IMR-90 (cell line): ENCODE measurements at regions not wholly inside any gene's neighbourhood (a gene's known extent, or its start where the extent isn't known, plus 50 kb on each side); places are given as distances from the start of the nearest gene placed in this dataset.

Source experiments
- ATAC-seq: fragments of 200-7000 bp; cut with Tn5 transposase; 2 replicates; pipeline ENCODE4 v1.9.1; 2020; ENCODE audit warnings: low read depth, mild to moderate bottlenecking, moderate library complexity
- BruUV-seq: library from RNA; stranded (reverse); fragments of 400-500 nt; replicated peaks from 2 replicates; lab custom pipeline; 2021; lab: Mats Ljungman, UMichigan
- CTCF ChIA-PET: fragments of 300-600 bp; formaldehyde crosslinking; extraction: SDS; loops from one replicate; lab custom pipeline; 2021; ENCODE audit warnings: antibody characterized with exemption; lab: Yijun Ruan, JAX
- POLR2A ChIA-PET: fragments of 300-600 bp; sonication (Branson Sonifier 250); formaldehyde crosslinking; loops from one replicate; lab custom pipeline; 2022; ENCODE audit warnings: antibody characterized with exemption; ENCODE audit not compliant: unreplicated experiment; lab: Charles Lee
- DNase-seq: peaks from one replicate; pipeline ENCODE4 v3.0.0; 2013
- H2AFZ ChIP-seq: replicated peaks from 2 replicates; pipeline ENCODE3; 2013; ENCODE audit warnings: low read length, mild to moderate bottlenecking; ENCODE audit not compliant: poor library complexity
- H2AK5ac ChIP-seq: 2 replicates; pipeline ENCODE4 v1.6.1; 2013; ENCODE audit warnings: low read depth, low read length, inconsistent platforms
- H2AK9ac ChIP-seq: replicated peaks from 2 replicates; pipeline ENCODE3; 2013; ENCODE audit warnings: mild to moderate bottlenecking, low read depth, low read length, moderate library complexity; ENCODE audit not compliant: poor library complexity
- H2BK120ac ChIP-seq: 2 replicates; pipeline ENCODE4 v1.6.1; 2013; ENCODE audit warnings: low read depth, low read length, inconsistent platforms
- H2BK15ac ChIP-seq: 3 replicates; pipeline ENCODE4 v1.6.1; 2013; ENCODE audit warnings: low read depth, low read length, inconsistent platforms
- H2BK20ac ChIP-seq: 2 replicates; pipeline ENCODE4 v1.6.1; 2013; ENCODE audit warnings: low read depth, mild to moderate bottlenecking, inconsistent platforms, low read length, moderate library complexity
- H2BK5ac ChIP-seq: 2 replicates; pipeline ENCODE4 v1.6.1; 2013; ENCODE audit warnings: mild to moderate bottlenecking, low read depth, low read length, inconsistent platforms; ENCODE audit not compliant: poor library complexity, severe bottlenecking
- H3K14ac ChIP-seq: replicated peaks from 2 replicates; pipeline ENCODE4 v1.6.1; 2013; ENCODE audit warnings: low read depth, low read length, inconsistent platforms
- H3K18ac ChIP-seq: 2 replicates; pipeline ENCODE4 v1.6.1; 2013; ENCODE audit warnings: low read depth, low read length, control low read depth
- H3K23ac ChIP-seq: 2 replicates; pipeline ENCODE4 v1.6.1; 2013; ENCODE audit warnings: low read depth, low read length, inconsistent platforms
- H3K27ac ChIP-seq: 2 replicates; pipeline ENCODE4 v1.5.1; 2013; ENCODE audit warnings: mild to moderate bottlenecking, control low read depth, low read length; ENCODE audit not compliant: insufficient read depth
- H3K27me3 ChIP-seq: 2 replicates; pipeline ENCODE4 v1.6.1; 2013; ENCODE audit warnings: low read length; ENCODE audit not compliant: control insufficient read depth, insufficient read depth
- H3K36me3 ChIP-seq: 2 replicates; pipeline ENCODE4 v1.6.1; 2013; ENCODE audit warnings: low read length, mixed read lengths; ENCODE audit not compliant: control insufficient read depth, insufficient read depth
- H3K4ac ChIP-seq: 2 replicates; pipeline ENCODE4 v1.6.1; 2013; ENCODE audit warnings: low read depth, low read length, inconsistent platforms
- H3K4me1 ChIP-seq: 2 replicates; pipeline ENCODE4 v1.6.1; 2013; ENCODE audit warnings: low read length, mixed read lengths; ENCODE audit not compliant: control insufficient read depth, insufficient read depth
- H3K4me2 ChIP-seq: 2 replicates; pipeline ENCODE4 v1.6.1; 2013; ENCODE audit warnings: low read depth, mild to moderate bottlenecking, control low read depth, low read length, moderate library complexity
- H3K4me3 ChIP-seq: 2 replicates; pipeline ENCODE4 v1.5.1; 2013; ENCODE audit warnings: low read depth, mild to moderate bottlenecking, control low read depth, low read length, moderate library complexity; ENCODE audit not compliant: insufficient read depth
- H3K56ac ChIP-seq: 2 replicates; pipeline ENCODE4 v1.6.1; 2013; ENCODE audit warnings: low read length, inconsistent platforms; ENCODE audit not compliant: insufficient read depth; ENCODE audit errors: extremely low read depth
- H3K79me1 ChIP-seq, 2 experiments: 2 replicates each; pipeline ENCODE4 v1.6.1; 2013; ENCODE audit warnings: low read length in 2 of 2, inconsistent platforms in 1 of 2, low read depth in 1 of 2
- H3K9ac ChIP-seq: 2 replicates; pipeline ENCODE4 v1.6.1; 2013; ENCODE audit warnings: low read depth, low read length, control low read depth
- H3K9me1 ChIP-seq: 2 replicates; pipeline ENCODE4 v1.6.1; 2013; ENCODE audit warnings: low read length, inconsistent platforms; ENCODE audit not compliant: insufficient read depth
- H3K9me3 ChIP-seq: 2 replicates; pipeline ENCODE4 v1.6.1; 2013; ENCODE audit warnings: low read length; ENCODE audit not compliant: control insufficient read depth, insufficient read depth
- H4K20me1 ChIP-seq: 2 replicates; pipeline ENCODE4 v1.6.1; 2013; ENCODE audit warnings: low read length, inconsistent platforms; ENCODE audit not compliant: insufficient read depth
- H4K5ac ChIP-seq: 2 replicates; pipeline ENCODE4 v1.6.1; 2013; ENCODE audit warnings: mild to moderate bottlenecking, low read depth, low read length, control low read depth
- H4K8ac ChIP-seq, 2 experiments: 2 replicates each; pipeline ENCODE4 v1.6.1; 2013; ENCODE audit warnings: low read depth in 2 of 2, low read length in 2 of 2, control low read depth in 1 of 2, inconsistent platforms in 1 of 2
- H4K91ac ChIP-seq: 2 replicates; pipeline ENCODE4 v1.6.1; 2013; ENCODE audit warnings: low read depth, low read length, inconsistent platforms; ENCODE audit not compliant: insufficient read depth
- BHLHE40 ChIP-seq: fragments of 150-350 bp; IDR thresholded peaks from 2 replicates; pipeline ENCODE4 v1.6.1; 2016; ENCODE audit warnings: mild to moderate bottlenecking, low read depth, low read length
- CEBPB ChIP-seq: IDR thresholded peaks from 2 replicates; pipeline ENCODE4 v1.6.1; 2012; ENCODE audit warnings: low read depth, low read length, improper control_type of control experiment
- CHD1 ChIP-seq: IDR thresholded peaks from 2 replicates; pipeline ENCODE4 v1.6.1; 2012; ENCODE audit warnings: low read depth, low read length, improper control_type of control experiment
- FOS ChIP-seq: fragments of 150-350 bp; IDR thresholded peaks from 2 replicates; pipeline ENCODE4 v1.6.1; 2016; ENCODE audit warnings: low read depth, low read length
- MAFK ChIP-seq: IDR thresholded peaks from 2 replicates; pipeline ENCODE4 v1.6.1; 2012; ENCODE audit warnings: low read depth, low read length, improper control_type of control experiment
- NFE2L2 ChIP-seq: fragments of 150-350 bp; IDR thresholded peaks from 2 replicates; pipeline ENCODE4 v1.6.1; 2016; ENCODE audit warnings: low read depth, mild to moderate bottlenecking, low read length
- POLR2A ChIP-seq: IDR thresholded peaks from 2 replicates; pipeline ENCODE4 v1.6.1; 2012; ENCODE audit warnings: mild to moderate bottlenecking, low read depth, low read length
- RAD21 ChIP-seq: IDR thresholded peaks from 2 replicates; pipeline ENCODE4 v1.6.1; 2012; ENCODE audit warnings: low read length, improper control_type of control experiment
- RFX5 ChIP-seq: IDR thresholded peaks from 2 replicates; pipeline ENCODE4 v1.8.0; 2012; ENCODE audit warnings: low read depth, mild to moderate bottlenecking, low read length, moderate library complexity
- SMC3 ChIP-seq: fragments of 150-350 bp; IDR thresholded peaks from 2 replicates; pipeline ENCODE4 v1.6.1; 2016; ENCODE audit warnings: low read depth, mild to moderate bottlenecking, antibody characterized with exemption, low read length, moderate library complexity
- WGBS, 2 experiments: methylation state at CpG; one replicate each; pipeline versions ENCODE4 v1.1.5 to v1.1.7; 2013; ENCODE audit warnings: missing lambda C conversion rate in 2 of 2; ENCODE audit not compliant: insufficient read length in 1 of 2; ENCODE audit errors: extremely low coverage in 2 of 2; 5-methylcytosine and 5-hydroxymethylcytosine counted together
- dilution Hi-C: fragments of 300-500 bp; cut with HindIII; formaldehyde crosslinking; loops from one replicate; pipeline ENCODE4 v1.14.3; 2018; ENCODE audit warnings: low sequenced_read_pairs; ENCODE audit not compliant: unreplicated experiment
- in situ Hi-C: fragments of 300-500 bp; cut with MboI; formaldehyde crosslinking; loops from 3 replicates; pipeline ENCODE4 v1.14.3; 2019; ENCODE audit warnings: low sequenced_read_pairs, inconsistent platforms, mixed read lengths
- intact Hi-C: fragments of 100-400 bp; cut with micrococcal nuclease; formaldehyde crosslinking; loops from 2 replicates; pipeline ENCODE4 v1.10.0; 2022
- TF ChIP-seq, protein P1 (sequence below): fragments of 150-350 bp; IDR thresholded peaks from 2 replicates; pipeline ENCODE4 v1.6.1; 2016; ENCODE audit warnings: low read depth, mild to moderate bottlenecking, low read length, moderate library complexity, borderline replicate concordance
- TF ChIP-seq, protein P2 (sequence below): conservative IDR thresholded peaks from 2 replicates; pipeline ENCODE4 v1.5.1; 2012; ENCODE audit warnings: mild to moderate bottlenecking, low read depth, low read length, improper control_type of control experiment
- TF ChIP-seq, protein P3 (sequence below): fragments of 150-350 bp; IDR thresholded peaks from 2 replicates; pipeline ENCODE4 v1.6.1; 2017; ENCODE audit warnings: mild to moderate bottlenecking, antibody characterized with exemption, low read length, low read depth

DNA sequence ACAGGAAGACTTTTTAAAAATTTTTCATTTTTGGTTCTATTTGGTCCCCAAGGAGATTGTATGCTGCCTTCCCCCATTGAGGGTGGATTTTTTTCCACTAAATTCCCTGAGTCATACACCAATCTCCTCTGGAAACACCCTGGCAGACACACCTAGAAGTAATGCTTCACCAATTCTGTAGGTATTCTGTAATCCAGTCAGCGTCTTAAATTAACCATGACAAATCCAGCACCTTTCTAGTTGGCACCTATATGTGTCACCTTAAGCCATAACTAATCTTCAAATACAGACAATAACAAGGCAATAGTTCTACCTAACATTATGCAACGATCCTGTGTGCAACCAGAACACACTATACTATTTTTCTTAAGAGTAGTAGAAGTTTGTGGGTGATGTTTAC, 459.1 kb upstream of the NDN start:
- no CpG with 5 or more reads among the region's 2 CpGs for WGBS, 2 experiments
- no peak for ATAC-seq
- no peaks in the 10 kb centered on the region for H3K79me1 ChIP-seq
- H3K14ac ChIP-seq, result no peak overlapping the region
- no peak overlapping the region for H3K4me3 ChIP-seq
- no peaks in the 10 kb centered on the region for H3K9me1 ChIP-seq
- H4K5ac ChIP-seq, result no peak overlapping the region
- H2BK120ac ChIP-seq, result no peak overlapping the region
- no peak overlapping the region for H3K9ac ChIP-seq
- peaks cover 5% of the 10 kb centered on the region for H3K9me3 ChIP-seq
- POLR2A ChIA-PET, result no interaction called here
- H4K20me1 ChIP-seq, result no peaks in the 10 kb centered on the region
- no peak overlapping the region for H4K8ac ChIP-seq
- no TSS peak for BruUV-seq
- H3K18ac ChIP-seq, result no peak overlapping the region
- H2BK5ac ChIP-seq, result no peak overlapping the region
- no peak overlapping the region for H2BK20ac ChIP-seq
- in situ Hi-C loops, result no loop called here
- H3K23ac ChIP-seq, result no peak overlapping the region
- H3K27me3 ChIP-seq, result no peaks in the 10 kb centered on the region
- TF ChIP-seq BHLHE40 (no peak), POLR2A (no peak), CEBPB (no peak), NFE2L2 (no peak), CHD1 (no peak), RFX5 (no peak), RAD21 (no peak), SMC3 (no peak), FOS (no peak), MAFK (no peak)
- TF ChIP-seq, protein P1, sequence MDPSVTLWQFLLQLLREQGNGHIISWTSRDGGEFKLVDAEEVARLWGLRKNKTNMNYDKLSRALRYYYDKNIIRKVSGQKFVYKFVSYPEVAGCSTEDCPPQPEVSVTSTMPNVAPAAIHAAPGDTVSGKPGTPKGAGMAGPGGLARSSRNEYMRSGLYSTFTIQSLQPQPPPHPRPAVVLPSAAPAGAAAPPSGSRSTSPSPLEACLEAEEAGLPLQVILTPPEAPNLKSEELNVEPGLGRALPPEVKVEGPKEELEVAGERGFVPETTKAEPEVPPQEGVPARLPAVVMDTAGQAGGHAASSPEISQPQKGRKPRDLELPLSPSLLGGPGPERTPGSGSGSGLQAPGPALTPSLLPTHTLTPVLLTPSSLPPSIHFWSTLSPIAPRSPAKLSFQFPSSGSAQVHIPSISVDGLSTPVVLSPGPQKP, result no peak
- TF ChIP-seq, protein P2, sequence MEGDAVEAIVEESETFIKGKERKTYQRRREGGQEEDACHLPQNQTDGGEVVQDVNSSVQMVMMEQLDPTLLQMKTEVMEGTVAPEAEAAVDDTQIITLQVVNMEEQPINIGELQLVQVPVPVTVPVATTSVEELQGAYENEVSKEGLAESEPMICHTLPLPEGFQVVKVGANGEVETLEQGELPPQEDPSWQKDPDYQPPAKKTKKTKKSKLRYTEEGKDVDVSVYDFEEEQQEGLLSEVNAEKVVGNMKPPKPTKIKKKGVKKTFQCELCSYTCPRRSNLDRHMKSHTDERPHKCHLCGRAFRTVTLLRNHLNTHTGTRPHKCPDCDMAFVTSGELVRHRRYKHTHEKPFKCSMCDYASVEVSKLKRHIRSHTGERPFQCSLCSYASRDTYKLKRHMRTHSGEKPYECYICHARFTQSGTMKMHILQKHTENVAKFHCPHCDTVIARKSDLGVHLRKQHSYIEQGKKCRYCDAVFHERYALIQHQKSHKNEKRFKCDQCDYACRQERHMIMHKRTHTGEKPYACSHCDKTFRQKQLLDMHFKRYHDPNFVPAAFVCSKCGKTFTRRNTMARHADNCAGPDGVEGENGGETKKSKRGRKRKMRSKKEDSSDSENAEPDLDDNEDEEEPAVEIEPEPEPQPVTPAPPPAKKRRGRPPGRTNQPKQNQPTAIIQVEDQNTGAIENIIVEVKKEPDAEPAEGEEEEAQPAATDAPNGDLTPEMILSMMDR, result no peak
- TF ChIP-seq, protein P3, sequence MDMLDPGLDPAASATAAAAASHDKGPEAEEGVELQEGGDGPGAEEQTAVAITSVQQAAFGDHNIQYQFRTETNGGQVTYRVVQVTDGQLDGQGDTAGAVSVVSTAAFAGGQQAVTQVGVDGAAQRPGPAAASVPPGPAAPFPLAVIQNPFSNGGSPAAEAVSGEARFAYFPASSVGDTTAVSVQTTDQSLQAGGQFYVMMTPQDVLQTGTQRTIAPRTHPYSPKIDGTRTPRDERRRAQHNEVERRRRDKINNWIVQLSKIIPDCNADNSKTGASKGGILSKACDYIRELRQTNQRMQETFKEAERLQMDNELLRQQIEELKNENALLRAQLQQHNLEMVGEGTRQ, result no peak
- no peak overlapping the region for H2BK15ac ChIP-seq
- dilution Hi-C loops, result no loop called here
- no peak overlapping the region for H3K4me2 ChIP-seq
- no peak overlapping the region for H2AK5ac ChIP-seq
- no peak for DNase-seq
- CTCF ChIA-PET, result no interaction called here
- H2AFZ ChIP-seq, result no peak overlapping the region
- H3K4ac ChIP-seq, result no peak overlapping the region
- no peaks in the 10 kb centered on the region for H3K4me1 ChIP-seq
- no peak overlapping the region for H2AK9ac ChIP-seq
- no peaks in the 10 kb centered on the region for H3K36me3 ChIP-seq
- no peak overlapping the region for H3K56ac ChIP-seq
- intact Hi-C loops, result no loop called here
- no peak overlapping the region for H4K91ac ChIP-seq
- H3K27ac ChIP-seq, result no peak overlapping the region
